Parathyroid adenoma (tissue), 2 donors: ENCODE measurements at regions not wholly inside any gene's neighbourhood (a gene's known extent, or its start where the extent isn't known, plus 50 kb on each side); places are given as distances from the start of the nearest gene placed in this dataset.

Experiments
- H2AFZ ChIP-seq: fragments of 300-600 bp; sonication (generic); one replicate; pipeline ENCODE4 v1.7.0; 2017; ENCODE audit warnings: antibody characterized with exemption, mild to moderate bottlenecking
- H3K27ac ChIP-seq: fragments of 300-600 bp; sonication (generic); one replicate; pipeline ENCODE4 v1.7.0; 2017
- H3K27me3 ChIP-seq: fragments of 300-600 bp; sonication (generic); one replicate; pipeline ENCODE4 v1.7.0; 2017; ENCODE audit warnings: low read length; ENCODE audit not compliant: control insufficient read depth, insufficient read depth
- H3K36me3 ChIP-seq: fragments of 300-600 bp; sonication (generic); one replicate; pipeline ENCODE4 v1.7.0; 2017; ENCODE audit warnings: low read length; ENCODE audit not compliant: control insufficient read depth, insufficient read depth
- H3K4me1 ChIP-seq: fragments of 300-600 bp; sonication (generic); one replicate; pipeline ENCODE4 v1.7.0; 2017; ENCODE audit warnings: control low read depth
- H3K4me2 ChIP-seq: fragments of 300-600 bp; sonication (generic); one replicate; pipeline ENCODE4 v1.7.0; 2017; ENCODE audit warnings: low read length
- H3K4me3 ChIP-seq: fragments of 300-600 bp; sonication (generic); one replicate; pipeline ENCODE4 v1.7.0; 2017; ENCODE audit warnings: low read depth, low read length
- H3K79me2 ChIP-seq: fragments of 300-600 bp; sonication (generic); one replicate; pipeline ENCODE4 v1.7.0; 2017; ENCODE audit warnings: control low read depth
- H3K9ac ChIP-seq: fragments of 300-600 bp; sonication (generic); one replicate; pipeline ENCODE4 v1.7.0; 2017; ENCODE audit warnings: mild to moderate bottlenecking
- H3K9me3 ChIP-seq: fragments of 300-600 bp; sonication (generic); one replicate; pipeline ENCODE4 v1.7.0; 2017; ENCODE audit warnings: low read length; ENCODE audit not compliant: control insufficient read depth
- CTCF ChIP-seq: fragments of 300-600 bp; sonication (generic); IDR thresholded peaks from one replicate; pipeline ENCODE4 v1.7.0; 2017; ENCODE audit warnings: antibody characterized with exemption, mild to moderate bottlenecking
- donor health status: primary hyperparathyroidism.

GRCh38 chr12:91492648-91493047, 310.0 kb upstream of the DCN start:
- H3K36me3 ChIP-seq = no peaks in the 10 kb centered on the region
- H3K9ac ChIP-seq = no peak overlapping the region
- H3K27me3 ChIP-seq = no peaks in the 10 kb centered on the region
- no peaks in the 10 kb centered on the region for H3K4me1 ChIP-seq
- no peaks in the 10 kb centered on the region for H3K9me3 ChIP-seq
- no peak overlapping the region for H3K27ac ChIP-seq
- no peaks in the 10 kb centered on the region for H3K79me2 ChIP-seq
- no peak overlapping the region for H2AFZ ChIP-seq
- TF ChIP-seq CTCF = no peak
- H3K4me2 ChIP-seq = no peak overlapping the region
- no peak overlapping the region for H3K4me3 ChIP-seq

GRCh38 chr12:91490667-91491311, 308.2 kb upstream of the DCN start:
- Histone ChIP-seq H3K4me3 (no peak overlapping the region), H3K9ac (no peak overlapping the region), H3K79me2 (no peaks in the 10 kb centered on the region), H3K4me1 (no peaks in the 10 kb centered on the region), H3K27ac (no peak overlapping the region), H3K4me2 (no peak overlapping the region), H3K9me3 (no peaks in the 10 kb centered on the region), H3K27me3 (no peaks in the 10 kb centered on the region), H2AFZ (no peak overlapping the region), H3K36me3 (no peaks in the 10 kb centered on the region)
- TF ChIP-seq CTCF = no peak

- H3K4me2 ChIP-seq = no peak overlapping the region
Observed at GRCh38 chr12:91483471-91483985, 300.9 kb upstream of the DCN start.

GRCh38 chr12:91482231-91482630, 299.6 kb upstream of the DCN start:
- no peak for TF ChIP-seq CTCF
- Histone ChIP-seq H3K79me2 (no peaks in the 10 kb centered on the region), H3K4me2 (no peak overlapping the region), H3K27ac (no peak overlapping the region), H3K9me3 (no peaks in the 10 kb centered on the region), H3K4me3 (no peak overlapping the region), H3K4me1 (no peaks in the 10 kb centered on the region), H3K27me3 (no peaks in the 10 kb centered on the region), H2AFZ (no peak overlapping the region), H3K9ac (no peak overlapping the region), H3K36me3 (no peaks in the 10 kb centered on the region)

More at GRCh38 chr12:91483471-91483985, 300.9 kb upstream of the DCN start:
- H3K4me3 ChIP-seq = no peak overlapping the region
- no peak overlapping the region for H3K27ac ChIP-seq
- H3K36me3 ChIP-seq = no peaks in the 10 kb centered on the region
- no peaks in the 10 kb centered on the region for H3K4me1 ChIP-seq
- no peak overlapping the region for H2AFZ ChIP-seq
- H3K79me2 ChIP-seq = no peaks in the 10 kb centered on the region
- H3K9me3 ChIP-seq = no peaks in the 10 kb centered on the region
- H3K27me3 ChIP-seq = no peaks in the 10 kb centered on the region
- no peak overlapping the region for H3K9ac ChIP-seq
- TF ChIP-seq CTCF = no peak

GRCh38 chr12:91478500-91478899, 295.9 kb upstream of the DCN start:
- Histone ChIP-seq H2AFZ (no peak overlapping the region), H3K9me3 (no peaks in the 10 kb centered on the region), H3K4me2 (no peak overlapping the region), H3K4me3 (no peak overlapping the region), H3K4me1 (no peaks in the 10 kb centered on the region), H3K36me3 (no peaks in the 10 kb centered on the region), H3K9ac (no peak overlapping the region), H3K27me3 (no peaks in the 10 kb centered on the region), H3K27ac (no peak overlapping the region), H3K79me2 (no peaks in the 10 kb centered on the region)
- no peak for TF ChIP-seq CTCF
